Right ventricle myocardium superior (tissue), 1 donor: ENCODE measurements at regions not wholly inside any gene's neighbourhood (a gene's known extent, or its start where the extent isn't known, plus 50 kb on each side); places are given as distances from the start of the nearest gene placed in this dataset.

ENCODE experiments used
- ATAC-seq: fragments of 200-7000 bp; cut with Tn5 transposase; one replicate; pipeline ENCODE4 v1.9.1; 2020; ENCODE audit warnings: mild to moderate bottlenecking; ENCODE audit not compliant: poor library complexity
- DNase-seq: peaks from one replicate; pipeline ENCODE4 v3.0.0-alpha.2; 2020
- intact Hi-C: fragments of 100-400 bp; cut with DNase I; formaldehyde crosslinking; loops from one replicate; pipeline ENCODE4 v1.11.2; 2022
- donor health status: DM: no; HTN: yes; CAD: no; lungs with severe emphysema.

DNA sequence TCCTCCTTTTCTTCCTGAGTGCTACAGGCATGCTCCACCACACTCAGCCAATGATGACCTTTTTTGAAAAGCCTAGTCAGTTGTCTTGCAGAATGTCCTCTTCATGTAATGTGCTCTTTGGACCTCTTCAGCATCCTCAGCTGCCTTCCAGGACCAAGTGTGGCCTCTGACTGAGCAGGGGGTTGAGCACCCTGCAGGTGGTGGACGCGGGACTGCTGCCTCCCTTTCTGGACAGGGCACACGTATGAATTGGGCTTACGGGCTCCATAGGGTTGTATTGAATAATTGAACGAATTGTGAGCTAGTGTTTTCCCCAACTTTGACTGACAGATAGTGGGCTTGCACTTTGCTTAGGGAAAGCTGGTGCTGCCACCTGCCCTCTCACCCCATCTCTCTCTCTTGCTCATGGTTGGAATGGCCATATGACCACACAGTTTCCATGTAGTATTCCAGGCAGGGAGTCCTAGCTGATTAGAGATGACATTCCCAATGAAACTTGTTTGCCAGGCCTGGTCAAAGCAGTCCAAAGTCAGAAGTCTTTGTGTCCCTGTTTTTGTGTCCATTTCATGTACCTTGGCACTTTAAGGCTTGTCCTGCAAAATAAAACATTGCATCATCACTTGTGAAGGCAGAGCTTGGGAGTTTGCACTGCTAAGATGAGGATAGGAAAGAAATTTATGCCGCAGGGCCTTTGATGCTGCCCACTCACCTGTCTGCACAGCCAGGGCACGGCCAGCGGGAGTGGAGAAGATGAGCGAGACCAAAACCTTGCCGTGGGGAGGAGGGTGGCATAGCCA is 76.3 kb upstream of the NPAS1 start:
- peak; percentile 3 for ATAC-seq
- intact Hi-C loops = no loop called here
- no peak for DNase-seq

DNA sequence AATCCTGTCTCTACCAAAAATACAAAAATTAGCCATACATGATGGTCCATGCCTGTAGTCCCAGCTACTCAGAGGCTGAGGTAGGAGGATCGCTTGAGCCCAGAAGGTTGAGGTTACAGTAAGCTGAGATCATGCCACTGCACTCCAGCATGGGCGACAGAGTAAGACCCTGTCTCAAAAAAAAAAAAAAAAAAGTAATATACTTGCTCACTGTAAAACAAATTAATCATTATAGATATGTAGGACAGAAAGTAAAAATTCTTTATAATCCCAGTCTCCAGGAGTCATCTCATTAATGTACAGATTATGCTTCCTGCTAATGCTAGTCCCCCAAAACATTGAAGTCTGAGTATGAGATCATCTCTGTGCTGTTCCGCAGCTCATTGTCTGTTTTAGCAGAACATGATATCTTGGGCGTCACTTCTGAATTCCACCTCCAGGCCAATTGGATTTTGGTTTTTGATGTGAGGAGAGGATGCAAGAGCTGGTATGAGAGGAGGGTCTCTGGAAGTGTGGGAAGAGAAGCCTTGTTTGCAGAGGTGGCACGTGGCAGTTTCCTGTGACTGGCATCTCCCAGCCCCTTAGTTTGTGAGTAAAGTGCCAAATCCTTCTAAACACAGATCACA is 75.4 kb upstream of the NPAS1 start:
- DNase-seq (no peak), ATAC-seq (peak; percentile 6)
- intact Hi-C loops = no loop called here

GRCh38 chr19:46944918-46945628 is 74.6 kb upstream of the NPAS1 start:
- DNase-seq (peak; percentile 79), ATAC-seq (peak; percentile 91)
- intact Hi-C loops = no loop called here

DNA sequence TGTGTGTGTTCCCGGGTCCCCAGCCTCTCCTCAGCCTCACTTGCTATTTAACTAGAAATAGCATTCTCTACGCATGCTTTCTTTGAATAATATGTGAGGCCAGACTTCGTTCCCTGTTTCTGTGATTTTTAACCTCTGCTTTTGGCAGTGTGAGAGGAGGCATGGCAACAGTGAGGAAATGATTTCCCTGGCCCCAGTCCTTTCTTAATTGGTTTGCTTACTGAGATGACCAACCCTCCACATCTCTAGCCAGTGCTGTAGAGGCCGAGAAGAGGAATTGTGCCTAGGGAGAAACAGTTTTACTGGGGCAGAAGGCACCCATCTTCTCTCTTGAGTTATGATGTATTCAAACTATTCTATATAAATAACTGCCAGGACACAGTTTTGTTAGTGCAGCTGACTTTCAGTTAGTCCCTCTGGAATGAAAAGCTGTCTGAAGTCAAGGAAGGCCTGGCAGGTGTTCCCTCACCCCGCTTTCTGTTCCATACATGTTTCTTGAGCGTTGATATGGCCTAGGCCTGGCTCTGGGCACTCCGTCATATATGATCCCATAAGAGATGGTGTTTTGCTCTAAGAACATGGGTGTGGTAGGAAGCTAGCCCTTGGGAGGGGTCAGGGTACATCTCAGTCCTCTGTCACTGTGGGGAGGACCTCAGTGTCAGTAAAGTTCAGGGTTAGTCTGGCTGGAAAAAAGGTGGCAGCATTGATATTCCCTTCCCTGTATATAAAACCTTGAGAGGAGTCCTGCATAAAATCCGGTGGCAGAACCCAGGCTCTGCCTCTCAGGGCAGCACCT is 73.7 kb upstream of the NPAS1 start:
- DNase-seq = no peak
- intact Hi-C loops = no loop called here
- ATAC-seq = peak; percentile 47

GRCh38 chr19:46946611-46947238 is 72.9 kb upstream of the NPAS1 start:
- no peak for DNase-seq
- no peak for ATAC-seq
- intact Hi-C loops = no loop called here

DNA sequence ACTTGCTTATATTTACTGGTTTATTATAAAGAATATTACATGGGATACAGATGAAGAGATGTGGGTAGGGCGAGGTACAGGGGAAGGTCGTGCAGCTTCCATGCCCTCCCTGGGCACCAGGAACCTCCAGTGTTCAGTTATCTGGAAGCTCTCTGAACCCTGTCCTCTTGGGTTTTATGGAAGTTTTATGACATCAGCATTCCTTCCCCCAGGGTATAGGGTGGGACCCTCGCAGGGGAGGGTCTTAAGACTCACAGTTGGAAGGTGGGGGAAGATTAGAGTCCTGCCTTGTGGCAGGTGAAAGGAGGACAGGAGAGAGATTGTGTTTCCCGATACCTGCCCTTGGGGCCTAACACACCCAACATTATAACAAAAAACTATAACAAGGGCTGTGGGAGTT is 71.8 kb upstream of the NPAS1 start:
- intact Hi-C loops = no loop called here

GRCh38 chr19:46950526-46951170 is 69.0 kb upstream of the NPAS1 start:
- DNase-seq (no peak), ATAC-seq (no peak)
- intact Hi-C loops = no loop called here

More for the DNA sequence above, 71.8 kb upstream of the NPAS1 start:
- ATAC-seq (no peak), DNase-seq (no peak)

DNA sequence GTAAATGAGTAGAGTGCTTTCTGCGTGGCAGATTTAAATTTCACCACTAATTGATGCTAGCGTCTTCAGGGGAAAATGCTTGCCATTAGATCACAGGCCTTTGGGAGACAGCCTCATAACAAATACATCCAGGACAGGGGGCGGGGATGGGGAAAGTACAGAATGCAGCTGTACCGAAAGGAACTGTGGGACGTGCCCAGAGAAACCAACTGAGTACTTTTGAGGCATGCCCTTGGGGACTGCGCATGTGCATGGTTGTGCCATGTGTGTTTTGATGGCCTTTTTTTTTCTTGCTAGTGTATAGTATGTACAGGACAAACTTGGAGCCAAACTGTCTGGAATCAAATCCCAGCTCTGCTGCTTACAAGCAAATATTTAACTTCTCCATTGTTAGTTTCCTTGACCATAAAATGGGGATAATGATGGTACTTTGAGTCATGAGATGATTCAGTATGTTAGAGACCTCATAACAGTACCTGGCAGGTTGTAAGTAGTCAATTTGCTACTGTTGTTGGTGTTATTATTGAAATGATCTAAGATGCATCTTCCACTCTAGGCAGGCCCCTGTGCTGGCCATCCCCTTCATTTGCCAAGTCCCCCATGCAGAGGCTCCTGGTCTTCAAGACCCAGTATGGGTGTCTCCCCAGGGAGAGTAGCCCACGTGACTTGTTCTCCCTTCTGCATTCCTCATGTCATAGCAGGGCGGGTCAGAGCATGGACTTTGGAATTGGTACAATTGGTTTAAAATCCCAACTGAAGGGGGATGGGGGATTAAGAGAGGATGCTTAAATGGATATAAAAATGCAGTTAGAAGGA is 68.3 kb upstream of the NPAS1 start:
- DNase-seq (no peak), ATAC-seq (peak; percentile 43)
- intact Hi-C loops = no loop called here

GRCh38 chr19:46952874-46953273 is 66.8 kb upstream of the NPAS1 start:
- ATAC-seq = no peak
- intact Hi-C loops = no loop called here
- DNase-seq = no peak

- intact Hi-C loops = no loop called here
- peak; percentile 4 for ATAC-seq
- no peak for DNase-seq
Observed at GRCh38 chr19:46953955-46954501, 65.6 kb upstream of the NPAS1 start.

GRCh38 chr19:46954502-46954992 is 65.1 kb upstream of the NPAS1 start:
- ATAC-seq (no peak), DNase-seq (no peak)
- intact Hi-C loops = no loop called here

DNA sequence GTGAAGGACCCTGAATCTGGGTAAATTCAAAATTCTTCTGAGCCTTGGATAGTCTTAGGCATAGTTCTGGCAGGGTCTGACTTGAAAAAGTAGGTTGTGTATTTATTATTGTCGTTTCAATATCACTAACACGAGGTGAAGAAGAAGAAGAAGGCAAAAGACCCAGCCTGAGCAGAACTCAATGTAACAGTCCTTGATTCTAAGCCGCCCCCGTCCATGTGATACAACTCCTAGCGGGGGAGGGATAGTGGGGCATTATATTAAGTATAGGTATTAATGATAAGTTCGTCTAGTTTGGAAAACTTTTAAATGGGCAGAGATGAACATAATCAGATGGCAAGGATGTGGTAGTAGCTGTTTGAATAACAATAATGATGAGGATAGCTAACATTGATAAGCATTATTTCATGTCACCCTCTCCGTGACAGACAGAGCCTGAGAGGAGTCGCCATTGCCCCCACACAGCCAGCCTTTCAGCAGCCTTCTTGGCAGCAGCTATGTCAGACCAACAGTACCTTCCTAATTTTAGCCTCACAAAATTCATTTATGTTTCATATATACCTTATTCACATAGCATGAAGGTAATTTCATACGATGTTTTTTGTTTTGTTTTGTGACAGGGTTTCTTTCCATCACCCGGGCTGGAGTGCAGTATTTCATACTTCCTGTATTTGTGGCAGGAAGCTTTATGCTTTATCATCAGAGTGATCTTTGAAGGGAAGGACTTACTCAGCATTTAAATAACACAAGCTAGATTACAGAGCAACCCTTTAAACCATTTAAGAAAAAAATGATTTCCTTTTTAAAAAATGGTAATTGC is 64.4 kb upstream of the NPAS1 start:
- intact Hi-C loops = no loop called here
- DNase-seq (no peak), ATAC-seq (no peak)

- no peak for DNase-seq
- intact Hi-C loops = no loop called here
- no peak for ATAC-seq
Observed at GRCh38 chr19:46955813-46956371, 63.7 kb upstream of the NPAS1 start.

DNA sequence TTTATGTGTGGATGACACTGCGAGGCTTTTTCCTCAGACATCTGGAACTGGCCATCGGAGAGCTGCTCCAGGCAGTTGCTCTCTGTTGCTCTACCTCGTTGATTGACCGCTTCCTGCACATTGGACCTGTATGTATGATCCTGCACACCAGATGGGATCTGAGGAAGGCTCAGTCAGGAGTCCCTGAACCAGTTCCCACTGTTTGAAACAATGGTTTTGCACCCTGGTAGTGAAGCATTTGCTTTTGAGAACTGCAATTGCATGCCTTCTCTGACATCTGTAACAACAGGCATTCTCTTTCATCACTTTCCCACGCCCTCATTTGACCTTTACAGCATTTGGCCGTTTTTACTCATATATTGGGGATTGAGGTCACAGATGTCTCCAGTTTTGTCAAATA is 61.1 kb upstream of the NPAS1 start:
- no peak for ATAC-seq
- no peak for DNase-seq
- intact Hi-C loops = no loop called here

DNA sequence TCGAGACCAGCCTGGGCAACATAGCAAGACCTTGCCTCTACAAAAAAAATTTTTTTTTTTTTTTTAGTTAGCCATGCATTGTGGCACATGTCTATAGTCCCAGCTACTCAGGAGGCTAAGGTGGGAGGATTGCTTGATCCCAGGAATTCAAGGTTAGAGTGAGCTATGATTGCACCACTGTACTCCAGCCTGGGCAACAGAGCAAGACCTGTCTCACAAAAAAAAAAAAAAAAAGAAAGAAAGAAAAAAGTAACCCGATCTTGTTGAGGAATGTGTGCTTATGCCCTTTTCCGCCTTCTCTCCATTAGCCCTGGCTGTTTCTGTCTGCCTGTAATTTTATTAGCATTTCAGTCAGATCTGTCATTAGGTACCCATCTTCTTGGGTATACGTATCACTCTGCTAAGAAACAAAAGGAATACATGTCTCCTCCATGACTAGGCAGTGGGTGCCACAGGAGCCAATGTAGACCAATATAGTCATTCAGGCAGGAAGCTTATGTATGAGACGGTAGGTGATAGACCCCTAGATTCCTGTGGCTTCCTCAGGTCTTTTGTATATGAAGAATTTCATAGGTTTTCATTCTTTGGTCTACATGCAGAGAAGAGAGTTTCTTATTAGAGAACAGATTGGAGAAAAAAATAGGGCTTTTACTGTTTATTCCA is 59.6 kb upstream of the NPAS1 start:
- intact Hi-C loops = no loop called here
- DNase-seq = no peak

More for the DNA sequence above, 59.6 kb upstream of the NPAS1 start:
- ATAC-seq = no peak
